Muscle layer of duodenum (tissue), 2 donors: ENCODE measurements at regions not wholly inside any gene's neighbourhood (a gene's known extent, or its start where the extent isn't known, plus 50 kb on each side); places are given as distances from the start of the nearest gene placed in this dataset.
"Not testable (repeated sequence)": the region's sequence is repeated elsewhere in the genome, so short reads cannot be mapped to it uniquely, and the experiment has no call there.

Source experiments
- H3K27ac ChIP-seq: one replicate; pipeline ENCODE4 v1.7.0; 2013; ENCODE audit warnings: mild to moderate bottlenecking, low read length
- H3K27me3 ChIP-seq: one replicate; pipeline ENCODE4 v1.7.0; 2013; ENCODE audit warnings: low read depth, mild to moderate bottlenecking, control low read depth, low read length
- H3K36me3 ChIP-seq, 2 donors: one replicate each; pipeline ENCODE4 v1.7.0; 2013; ENCODE audit warnings: low read length in 2 of 2, control low read depth in 1 of 2, mild to moderate bottlenecking in 1 of 2; ENCODE audit not compliant: insufficient read depth in 2 of 2, control insufficient read depth in 1 of 2
- H3K4me1 ChIP-seq, 2 donors: one replicate each; pipeline ENCODE4 v1.7.0; 2013; ENCODE audit warnings: low read length in 2 of 2, mild to moderate bottlenecking in 2 of 2, control low read depth in 1 of 2, moderate library complexity in 1 of 2; ENCODE audit not compliant: insufficient read depth in 2 of 2, control insufficient read depth in 1 of 2
- H3K4me3 ChIP-seq, 2 donors: one replicate each; pipeline ENCODE4 v1.7.0; 2013; ENCODE audit warnings: low read length in 2 of 2, low read depth in 1 of 2, mild to moderate bottlenecking in 1 of 2
- H3K9me3 ChIP-seq, 2 donors: one replicate each; pipeline ENCODE4 v1.7.0; 2013; ENCODE audit warnings: low read length in 2 of 2, control low read depth in 1 of 2, mild to moderate bottlenecking in 1 of 2; ENCODE audit not compliant: control insufficient read depth in 1 of 2
- donor health status: healthy.

- Histone ChIP-seq H3K27me3 (no peaks in the 10 kb centered on the region), H3K27ac (no peak overlapping the region), H3K36me3 (no peaks in the 10 kb centered on the region), H3K4me3 (no peak overlapping the region), H3K4me1 (no peaks in the 10 kb centered on the region), H3K9me3 (no peaks in the 10 kb centered on the region)
Measured at GRCh38 chr5:18465833-18466681, 831.8 kb downstream of the TAF11L14 start.

- Histone ChIP-seq H3K4me3 (no peak overlapping the region), H3K27me3 (no peaks in the 10 kb centered on the region), H3K9me3 (no peaks in the 10 kb centered on the region), H3K4me1 (no peaks in the 10 kb centered on the region), H3K36me3 (no peaks in the 10 kb centered on the region), H3K27ac (no peak overlapping the region)
Measured at GRCh38 chr5:18466731-18467130, 832.5 kb downstream of the TAF11L14 start.

GRCh38 chr5:18471791-18472190, 837.5 kb downstream of the TAF11L14 start:
- H3K4me3 ChIP-seq, H3K9me3 ChIP-seq, H3K4me1 ChIP-seq: not testable (repeated sequence)

GRCh38 chr5:18483451-18483850, 849.2 kb downstream of the TAF11L14 start:
- Histone ChIP-seq H3K27me3 (no peaks in the 10 kb centered on the region), H3K36me3 (no peaks in the 10 kb centered on the region), H3K4me1 (no peaks in the 10 kb centered on the region), H3K4me3 (no peak overlapping the region), H3K9me3 (no peaks in the 10 kb centered on the region), H3K27ac (no peak overlapping the region)

More at GRCh38 chr5:18471791-18472190, 837.5 kb downstream of the TAF11L14 start:
- H3K36me3 ChIP-seq, H3K27ac ChIP-seq, H3K27me3 ChIP-seq: not testable (repeated sequence)

- no peaks in the 10 kb centered on the region for H3K27me3 ChIP-seq
- H3K4me1 ChIP-seq = no peaks in the 10 kb centered on the region
- H3K9me3 ChIP-seq = no peaks in the 10 kb centered on the region
- no peak overlapping the region for H3K4me3 ChIP-seq
- no peak overlapping the region for H3K27ac ChIP-seq
- no peaks in the 10 kb centered on the region for H3K36me3 ChIP-seq
Measured at GRCh38 chr5:18487928-18488480, 853.7 kb downstream of the TAF11L14 start.

- Histone ChIP-seq H3K4me1 (no peaks in the 10 kb centered on the region), H3K9me3 (no peaks in the 10 kb centered on the region), H3K4me3 (no peak overlapping the region)
Measured at GRCh38 chr5:18489703-18490102, 855.4 kb downstream of the TAF11L14 start.

GRCh38 chr5:18491349-18491748, 857.1 kb downstream of the TAF11L14 start:
- no peaks in the 10 kb centered on the region for H3K9me3 ChIP-seq
- H3K4me1 ChIP-seq = no peaks in the 10 kb centered on the region
- H3K27me3 ChIP-seq = no peaks in the 10 kb centered on the region
- no peaks in the 10 kb centered on the region for H3K36me3 ChIP-seq
- no peak overlapping the region for H3K4me3 ChIP-seq
- no peak overlapping the region for H3K27ac ChIP-seq

More at GRCh38 chr5:18489703-18490102, 855.4 kb downstream of the TAF11L14 start:
- Histone ChIP-seq H3K27me3 (no peaks in the 10 kb centered on the region), H3K36me3 (no peaks in the 10 kb centered on the region), H3K27ac (no peak overlapping the region)

GRCh38 chr5:18495157-18495556, 860.9 kb downstream of the TAF11L14 start:
- Histone ChIP-seq H3K27me3 (no peaks in the 10 kb centered on the region), H3K27ac (no peak overlapping the region), H3K36me3 (no peaks in the 10 kb centered on the region), H3K9me3 (peaks cover 0 to 5% of the 10 kb centered on the region in 2 donors), H3K4me3 (no peak overlapping the region), H3K4me1 (no peaks in the 10 kb centered on the region)

- Histone ChIP-seq H3K4me1 (no peaks in the 10 kb centered on the region), H3K27me3 (no peaks in the 10 kb centered on the region), H3K9me3 (peaks cover 0 to 5% of the 10 kb centered on the region in 2 donors), H3K36me3 (no peaks in the 10 kb centered on the region), H3K4me3 (no peak overlapping the region), H3K27ac (no peak overlapping the region)
Measured at GRCh38 chr5:18496041-18496440, 861.8 kb downstream of the TAF11L14 start.

- H3K4me1 ChIP-seq = no peaks in the 10 kb centered on the region
- H3K27me3 ChIP-seq = no peaks in the 10 kb centered on the region
- no peak overlapping the region for H3K27ac ChIP-seq
- no peaks in the 10 kb centered on the region for H3K36me3 ChIP-seq
- peaks cover 0 to 5% of the 10 kb centered on the region in 2 donors for H3K9me3 ChIP-seq
- H3K4me3 ChIP-seq = no peak overlapping the region
Measured at GRCh38 chr5:18497089-18497488, 862.8 kb downstream of the TAF11L14 start.

- no peaks in the 10 kb centered on the region for H3K9me3 ChIP-seq
- no peaks in the 10 kb centered on the region for H3K36me3 ChIP-seq
- H3K27ac ChIP-seq = no peak overlapping the region
- H3K4me1 ChIP-seq = no peaks in the 10 kb centered on the region
- no peak overlapping the region for H3K4me3 ChIP-seq
- no peaks in the 10 kb centered on the region for H3K27me3 ChIP-seq
Measured at GRCh38 chr5:18503797-18504328, 869.6 kb downstream of the TAF11L14 start.
